HG03521 (cell line): ENCODE measurements at regions not wholly inside any gene's neighbourhood (a gene's known extent, or its start where the extent isn't known, plus 50 kb on each side); places are given as distances from the start of the nearest gene placed in this dataset.

Experiments
- ATAC-seq: cut with Tn5 transposase; IDR thresholded peaks from one replicate; pipeline ENCODE4 v1.9.1; 2021; ENCODE audit warnings: mild to moderate bottlenecking, moderate library complexity; ENCODE audit not compliant: unreplicated experiment

DNA sequence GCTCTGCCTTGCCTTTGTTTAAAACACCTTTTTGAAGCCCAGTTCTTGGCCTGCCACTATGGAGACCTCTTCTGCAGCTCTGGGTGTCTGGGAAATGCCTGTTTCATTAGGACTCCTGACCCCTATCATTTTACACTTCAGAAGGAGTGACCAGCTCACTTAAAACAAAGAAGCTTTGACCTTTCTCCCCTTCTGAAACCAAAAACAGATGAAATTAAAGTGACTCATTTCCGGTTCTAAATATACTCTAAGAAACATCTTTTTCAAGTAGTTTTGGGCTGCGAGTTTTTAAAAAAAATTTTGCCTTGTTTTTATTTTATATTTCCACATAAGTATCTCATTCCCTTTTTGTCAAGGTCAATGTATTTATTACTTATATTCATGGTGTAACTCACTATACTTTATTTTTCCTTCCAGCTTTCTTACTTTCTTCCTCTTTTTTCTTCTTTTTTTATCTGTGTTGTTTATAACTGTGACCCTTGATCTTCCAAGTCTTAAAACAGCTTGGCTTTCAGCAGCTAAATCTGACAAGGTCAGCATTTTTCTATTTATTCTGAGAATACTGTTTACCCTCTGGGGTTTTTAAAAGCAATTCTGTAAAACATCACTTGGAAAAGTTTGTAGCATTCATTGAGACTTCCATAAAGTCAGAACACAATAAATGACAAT is 672.9 kb downstream of the NR2F1-AS1 start:
- ATAC-seq, result peak; percentile 69

- ATAC-seq, result no peak
These were observed 674.1 kb downstream of the NR2F1-AS1 start for GRCh38 chr5:92906798-92907376.

DNA sequence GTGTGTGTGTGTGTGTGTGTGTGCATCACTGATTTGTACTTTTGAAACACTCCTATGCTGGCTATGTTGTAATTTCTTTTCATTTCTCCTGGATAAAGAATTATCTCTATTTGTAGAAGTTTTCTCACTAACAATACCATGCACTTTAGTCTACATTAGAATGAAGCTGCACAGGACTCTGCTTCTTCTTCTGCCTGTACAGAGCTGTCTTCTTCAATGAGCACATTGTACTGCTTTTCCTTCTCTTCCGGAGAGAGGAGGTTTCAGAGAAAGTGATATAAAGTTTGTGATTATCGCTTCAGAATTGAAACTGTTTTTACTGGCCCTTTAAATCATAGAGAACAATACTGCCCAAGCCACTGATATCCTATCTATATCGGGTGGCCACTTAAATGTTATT is 677.0 kb downstream of the NR2F1-AS1 start:
- no peak for ATAC-seq

DNA sequence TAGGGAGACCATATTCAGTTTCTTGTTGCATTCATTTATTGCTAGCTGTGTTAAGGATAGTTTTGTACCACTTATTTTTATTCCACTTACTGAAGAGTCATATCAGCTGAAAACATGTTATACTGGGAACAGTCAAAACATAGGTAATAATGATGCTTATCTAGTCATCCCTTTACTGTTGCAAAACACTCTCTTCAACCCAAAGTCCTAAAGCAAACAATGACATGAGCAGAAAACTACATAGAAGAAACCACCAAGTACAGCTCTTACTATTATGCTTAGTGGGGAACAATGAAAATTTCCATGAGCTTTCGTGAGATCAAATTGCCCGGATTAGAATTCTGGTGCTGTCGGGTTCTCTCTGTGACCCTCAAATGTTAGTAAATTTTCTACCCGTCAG is 681.4 kb downstream of the NR2F1-AS1 start:
- ATAC-seq, result no peak

GRCh38 chr5:92896722-92897121 is 684.3 kb downstream of the NR2F1-AS1 start:
- ATAC-seq, result no peak

GRCh38 chr5:92890841-92891244 is 690.2 kb downstream of the NR2F1-AS1 start:
- no peak for ATAC-seq

- no peak for ATAC-seq
These were observed 691.9 kb downstream of the NR2F1-AS1 start for GRCh38 chr5:92889140-92889539.

DNA sequence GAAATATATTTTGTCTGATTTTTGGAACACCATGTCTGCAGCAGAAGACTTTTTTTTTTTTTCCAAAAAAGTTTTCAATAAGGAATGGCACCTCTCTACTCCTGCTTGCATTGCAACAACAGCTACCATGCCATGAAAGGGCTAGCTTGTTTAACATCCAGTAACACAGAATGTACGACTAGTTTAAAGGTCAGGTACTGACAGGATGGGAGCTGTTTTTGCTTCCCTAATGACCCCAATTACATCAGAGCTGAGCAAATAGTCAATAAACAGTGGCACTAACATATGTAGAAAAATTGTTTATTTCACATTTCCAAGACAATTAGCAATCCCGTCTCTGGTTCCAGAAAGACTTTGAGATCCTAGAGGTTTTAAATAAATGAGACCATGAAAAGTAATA is 693.8 kb downstream of the NR2F1-AS1 start:
- ATAC-seq, result no peak

- ATAC-seq, result no peak
These were observed 694.3 kb downstream of the NR2F1-AS1 start for GRCh38 chr5:92886751-92887150.

DNA sequence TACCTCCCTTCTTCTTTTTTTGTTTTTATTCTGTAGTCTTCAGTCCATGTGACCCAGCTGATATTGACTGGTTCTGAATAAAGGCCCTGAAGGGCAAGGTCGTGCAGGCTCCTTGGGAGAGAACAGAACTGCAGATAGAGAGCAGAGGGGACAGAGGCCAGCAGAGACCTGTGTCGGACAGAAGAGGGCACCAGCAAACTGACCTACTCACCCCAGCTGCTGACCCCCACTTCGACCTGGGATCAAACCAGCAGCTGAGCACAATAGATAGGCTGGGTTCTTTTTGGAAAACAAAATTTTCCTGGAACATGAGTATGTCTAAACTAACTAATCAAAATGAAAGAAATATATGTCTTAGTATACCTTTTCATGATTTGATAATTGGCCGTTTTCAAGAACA is 695.1 kb downstream of the NR2F1-AS1 start:
- no peak for ATAC-seq

DNA sequence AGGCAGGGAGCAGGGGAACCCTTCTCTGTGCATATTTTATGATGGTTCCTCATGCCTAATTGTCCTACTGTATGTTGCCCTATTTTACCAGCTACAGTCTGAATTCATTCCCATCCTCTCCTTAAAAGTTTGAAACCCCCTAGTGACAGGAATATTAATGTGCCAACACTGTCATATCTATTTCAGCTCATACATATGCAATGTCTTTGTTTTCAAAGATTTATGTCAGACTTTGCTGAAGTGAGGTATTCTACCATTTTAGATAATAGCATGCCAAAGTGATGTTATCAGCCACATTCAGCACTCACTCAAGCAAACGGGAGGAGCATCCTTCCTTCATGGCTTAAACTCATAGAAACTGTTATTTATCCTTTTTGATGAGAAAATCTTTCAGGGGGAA is 696.5 kb downstream of the NR2F1-AS1 start:
- no peak for ATAC-seq

GRCh38 chr5:92879806-92880543 is 701.0 kb downstream of the NR2F1-AS1 start:
- ATAC-seq, result no peak

DNA sequence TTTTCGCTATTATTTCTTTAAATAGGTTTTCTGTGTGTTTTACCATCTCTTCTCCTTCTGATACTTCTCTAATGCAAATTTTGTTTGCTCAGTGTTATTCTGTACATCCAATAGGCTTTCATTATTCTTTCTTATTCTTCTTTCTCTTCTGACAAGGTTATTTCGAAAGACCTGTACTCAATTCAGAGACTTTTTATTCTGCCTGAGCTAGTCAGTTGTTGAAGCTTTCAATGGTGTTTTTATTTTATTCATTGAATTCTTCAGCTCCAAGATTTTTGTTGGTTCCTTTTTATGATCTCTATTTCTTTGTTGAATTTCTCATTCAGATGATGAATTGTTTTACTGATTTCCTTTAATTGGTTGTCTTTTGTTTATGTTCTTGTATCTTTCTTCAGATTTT is 706.2 kb downstream of the NR2F1-AS1 start:
- ATAC-seq, result no peak

- ATAC-seq, result no peak
These were observed 712.6 kb downstream of the NR2F1-AS1 start for GRCh38 chr5:92868442-92868841.

DNA sequence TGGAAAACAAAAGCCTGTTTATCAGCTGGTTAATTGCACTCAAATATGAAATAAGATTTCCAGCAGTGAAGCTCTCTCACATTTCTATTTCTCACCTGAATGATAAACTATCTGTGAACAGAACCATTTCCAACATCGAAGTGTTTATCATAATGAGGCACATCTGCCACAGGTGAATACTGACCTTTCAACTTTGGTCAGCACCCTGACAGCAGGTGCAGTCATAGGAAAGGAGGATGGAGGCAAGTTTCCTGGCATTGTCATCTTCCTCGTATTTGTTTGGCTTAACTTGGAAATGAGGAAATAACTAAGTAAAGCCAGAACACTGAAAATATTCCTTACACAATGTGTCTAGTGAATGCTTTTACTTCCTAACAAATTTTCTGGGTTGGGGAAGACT is 716.4 kb downstream of the NR2F1-AS1 start:
- ATAC-seq, result no peak

DNA sequence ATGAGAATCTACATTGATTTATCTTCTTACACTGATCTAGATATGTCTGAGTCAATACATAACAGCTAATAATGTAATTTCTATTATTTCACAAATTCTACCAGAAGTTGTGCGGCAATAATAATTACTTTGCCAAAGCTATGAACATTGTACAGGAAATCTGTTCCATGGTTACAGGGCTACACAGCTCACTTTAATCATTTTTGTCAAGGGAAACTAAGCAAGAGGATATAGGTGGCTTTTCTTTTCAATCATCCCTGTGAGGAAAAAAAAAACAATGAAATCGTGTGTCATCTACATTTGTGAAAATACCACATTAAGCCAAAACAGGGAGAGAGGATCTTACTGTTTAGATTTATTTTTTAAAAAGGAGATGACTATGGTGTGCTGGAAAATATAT is 717.4 kb downstream of the NR2F1-AS1 start:
- no peak for ATAC-seq

- ATAC-seq, result no peak
These were observed 719.3 kb downstream of the NR2F1-AS1 start for GRCh38 chr5:92861531-92862285.

DNA sequence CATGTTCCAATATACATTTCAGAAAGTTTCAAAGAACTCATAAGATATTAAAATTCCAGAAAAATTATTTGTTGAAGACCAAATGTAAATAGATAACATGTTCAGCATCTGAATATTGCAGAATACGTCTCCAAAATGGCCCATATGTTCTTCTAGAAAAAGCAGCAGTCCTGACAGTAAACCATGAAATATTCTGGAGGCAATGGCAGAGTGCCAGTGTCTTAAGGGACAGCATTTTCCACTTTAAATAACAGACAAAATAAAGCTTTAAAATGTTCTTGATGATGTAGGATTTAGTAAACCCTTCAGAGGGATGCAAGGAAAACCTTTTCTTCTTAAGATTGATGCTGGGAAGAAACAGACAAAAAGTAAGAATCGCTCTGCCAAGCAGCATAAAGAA is 721.0 kb downstream of the NR2F1-AS1 start:
- no peak for ATAC-seq

- ATAC-seq, result no peak
These were observed 728.8 kb downstream of the NR2F1-AS1 start for GRCh38 chr5:92852219-92852618.

- no peak for ATAC-seq
These were observed 730.1 kb downstream of the NR2F1-AS1 start for GRCh38 chr5:92850886-92851285.

DNA sequence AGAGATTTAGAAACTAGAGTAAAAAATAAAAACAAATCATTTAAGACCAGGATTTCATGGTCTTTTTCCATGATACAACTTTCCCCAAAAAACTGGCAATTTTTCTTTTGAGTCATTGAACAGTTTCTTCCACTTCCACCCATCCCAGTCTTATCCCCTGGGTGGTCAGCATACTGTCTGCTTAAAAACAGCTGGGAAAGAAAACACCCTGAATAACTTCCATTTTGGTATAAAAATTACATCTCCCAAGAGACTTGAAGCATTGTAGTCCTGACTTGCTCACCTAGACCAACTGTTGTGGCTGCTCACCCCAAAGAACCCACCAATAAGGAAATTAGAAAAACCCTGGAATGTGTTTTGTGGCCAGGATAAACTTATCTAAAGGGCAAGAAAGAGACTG is 731.3 kb downstream of the NR2F1-AS1 start:
- no peak for ATAC-seq
